ENCODE measurements at regions not wholly inside any gene's neighbourhood (a gene's known extent, or its start where the extent isn't known, plus 50 kb on each side); places are given as distances from the start of the nearest gene placed in this dataset.
"Not testable (repeated sequence)": the region's sequence is repeated elsewhere in the genome, so short reads cannot be mapped to it uniquely, and the experiment has no call there.

DNA sequence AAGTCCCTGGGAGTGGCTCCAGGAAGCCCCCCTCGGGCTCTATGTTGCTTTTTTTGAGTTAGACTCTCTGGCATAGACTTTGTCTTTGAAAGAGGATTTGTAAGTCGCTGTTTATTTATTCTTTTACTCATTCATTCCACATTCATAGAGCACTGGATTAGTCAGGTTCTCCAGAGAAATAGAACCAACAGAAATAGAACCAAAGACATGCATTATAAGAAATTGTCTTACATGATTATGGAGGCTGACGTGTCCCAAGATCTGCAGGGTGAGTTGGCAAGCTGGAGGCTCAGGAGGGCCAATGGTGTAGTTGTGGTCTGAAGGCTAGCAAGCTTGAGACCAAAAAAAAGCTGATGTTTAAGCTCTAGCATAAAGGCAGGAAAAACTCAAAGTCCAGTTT lies 98.3 kb upstream of the CHD6 start:
- no peak for TF ChIP-seq ZFX (IDR thresholded peaks at IDR 0.05; ENCODE audit: borderline replicate concordance)
- TF ChIP-seq, protein P1, sequence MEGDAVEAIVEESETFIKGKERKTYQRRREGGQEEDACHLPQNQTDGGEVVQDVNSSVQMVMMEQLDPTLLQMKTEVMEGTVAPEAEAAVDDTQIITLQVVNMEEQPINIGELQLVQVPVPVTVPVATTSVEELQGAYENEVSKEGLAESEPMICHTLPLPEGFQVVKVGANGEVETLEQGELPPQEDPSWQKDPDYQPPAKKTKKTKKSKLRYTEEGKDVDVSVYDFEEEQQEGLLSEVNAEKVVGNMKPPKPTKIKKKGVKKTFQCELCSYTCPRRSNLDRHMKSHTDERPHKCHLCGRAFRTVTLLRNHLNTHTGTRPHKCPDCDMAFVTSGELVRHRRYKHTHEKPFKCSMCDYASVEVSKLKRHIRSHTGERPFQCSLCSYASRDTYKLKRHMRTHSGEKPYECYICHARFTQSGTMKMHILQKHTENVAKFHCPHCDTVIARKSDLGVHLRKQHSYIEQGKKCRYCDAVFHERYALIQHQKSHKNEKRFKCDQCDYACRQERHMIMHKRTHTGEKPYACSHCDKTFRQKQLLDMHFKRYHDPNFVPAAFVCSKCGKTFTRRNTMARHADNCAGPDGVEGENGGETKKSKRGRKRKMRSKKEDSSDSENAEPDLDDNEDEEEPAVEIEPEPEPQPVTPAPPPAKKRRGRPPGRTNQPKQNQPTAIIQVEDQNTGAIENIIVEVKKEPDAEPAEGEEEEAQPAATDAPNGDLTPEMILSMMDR (IDR thresholded peaks at IDR 0.05): no peak
- no peak overlapping the region for H3K27ac ChIP-seq

DNA sequence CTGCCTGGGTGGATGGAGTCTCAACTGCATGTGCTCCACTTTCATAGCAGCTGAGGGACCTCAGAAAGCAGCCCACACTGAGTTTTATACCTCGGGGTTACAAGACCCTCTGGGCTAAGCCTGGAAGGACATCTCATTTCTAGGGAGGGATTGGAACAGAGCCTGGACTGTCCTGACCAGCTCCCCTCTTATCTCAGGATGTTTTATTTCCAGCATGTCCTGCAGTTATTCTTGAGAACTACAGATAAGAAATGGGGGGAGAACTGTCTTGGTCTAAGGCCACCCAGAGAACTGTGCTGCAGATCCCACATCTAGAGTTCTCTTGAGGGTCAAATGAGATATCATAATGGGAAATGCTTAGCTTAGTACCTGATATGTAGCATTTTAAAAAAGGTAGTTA lies 97.3 kb upstream of the CHD6 start:
- H3K27ac ChIP-seq: no peak overlapping the region
- TF ChIP-seq, protein P1 (IDR thresholded peaks at IDR 0.05): no peak
- no peak for TF ChIP-seq ZFX (IDR thresholded peaks at IDR 0.05; ENCODE audit: borderline replicate concordance)

DNA sequence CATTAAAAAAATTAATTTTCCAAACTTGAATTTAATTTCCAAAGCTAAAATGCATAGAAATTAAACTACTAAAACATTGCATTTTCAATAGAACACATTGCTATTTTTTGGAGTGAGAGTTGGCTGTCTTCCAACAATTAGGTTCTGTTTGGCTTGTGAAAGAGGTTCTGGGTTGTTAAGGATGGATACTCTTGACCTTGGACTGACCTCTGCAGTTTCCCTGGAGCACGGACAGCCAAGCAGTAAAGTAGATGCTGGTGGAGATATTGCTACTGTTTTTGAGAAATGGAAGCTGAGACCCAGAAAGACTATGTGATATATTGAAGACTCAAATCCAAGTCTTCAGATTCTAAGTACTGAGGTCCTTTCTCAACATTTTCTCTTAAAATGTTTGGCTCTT lies 95.9 kb upstream of the CHD6 start:
- no peak for TF ChIP-seq ZFX (IDR thresholded peaks at IDR 0.05; ENCODE audit: borderline replicate concordance)
- TF ChIP-seq, protein P1 (IDR thresholded peaks at IDR 0.05): no peak
- no peak overlapping the region for H3K27ac ChIP-seq

DNA sequence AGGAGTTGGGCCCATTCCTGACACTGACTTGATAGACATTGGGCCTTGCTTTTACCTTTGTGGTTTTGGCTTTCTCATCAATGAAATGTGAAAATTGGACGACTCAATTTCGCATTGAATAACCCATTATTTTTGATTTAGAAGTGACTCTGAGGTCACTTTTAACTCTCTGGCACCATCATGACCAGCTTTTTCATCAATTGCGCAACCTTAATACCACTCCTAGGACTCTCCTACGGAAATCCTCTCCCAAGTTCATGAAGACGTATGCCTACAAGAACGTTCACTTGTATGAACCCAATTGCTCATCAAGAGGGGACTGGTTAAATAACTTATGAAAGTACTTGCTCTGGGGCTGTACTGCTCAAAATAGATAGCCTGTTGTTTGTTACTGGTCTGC lies 86.7 kb upstream of the CHD6 start:
- H3K27ac ChIP-seq: no peak overlapping the region
- no peak for TF ChIP-seq ZFX (IDR thresholded peaks at IDR 0.05; ENCODE audit: borderline replicate concordance)
- TF ChIP-seq, protein P1 (IDR thresholded peaks at IDR 0.05): no peak

DNA sequence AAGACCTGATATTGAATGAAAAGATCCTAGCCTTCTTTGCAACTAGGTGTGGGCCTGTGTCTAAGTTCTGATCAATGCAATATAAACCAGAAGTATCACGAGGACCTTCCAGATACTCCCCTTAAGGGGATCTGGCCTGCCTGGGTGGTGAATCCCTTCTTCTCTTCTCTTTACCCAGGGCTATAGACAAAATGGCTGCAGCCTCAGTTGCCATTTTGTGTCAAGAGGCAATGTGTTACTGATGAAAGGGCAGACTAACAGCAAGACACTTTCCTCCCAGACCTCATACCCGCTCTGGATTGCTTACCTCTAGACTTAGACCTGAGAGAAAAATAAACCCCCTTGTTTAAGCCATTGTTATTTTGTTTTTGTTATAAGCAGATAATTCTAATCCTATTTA lies 84.5 kb upstream of the CHD6 start:
- TF ChIP-seq, protein P1 (IDR thresholded peaks at IDR 0.05): no peak
- TF ChIP-seq ZFX (IDR thresholded peaks at IDR 0.05; ENCODE audit: borderline replicate concordance): no peak
- no peak overlapping the region for H3K27ac ChIP-seq

DNA sequence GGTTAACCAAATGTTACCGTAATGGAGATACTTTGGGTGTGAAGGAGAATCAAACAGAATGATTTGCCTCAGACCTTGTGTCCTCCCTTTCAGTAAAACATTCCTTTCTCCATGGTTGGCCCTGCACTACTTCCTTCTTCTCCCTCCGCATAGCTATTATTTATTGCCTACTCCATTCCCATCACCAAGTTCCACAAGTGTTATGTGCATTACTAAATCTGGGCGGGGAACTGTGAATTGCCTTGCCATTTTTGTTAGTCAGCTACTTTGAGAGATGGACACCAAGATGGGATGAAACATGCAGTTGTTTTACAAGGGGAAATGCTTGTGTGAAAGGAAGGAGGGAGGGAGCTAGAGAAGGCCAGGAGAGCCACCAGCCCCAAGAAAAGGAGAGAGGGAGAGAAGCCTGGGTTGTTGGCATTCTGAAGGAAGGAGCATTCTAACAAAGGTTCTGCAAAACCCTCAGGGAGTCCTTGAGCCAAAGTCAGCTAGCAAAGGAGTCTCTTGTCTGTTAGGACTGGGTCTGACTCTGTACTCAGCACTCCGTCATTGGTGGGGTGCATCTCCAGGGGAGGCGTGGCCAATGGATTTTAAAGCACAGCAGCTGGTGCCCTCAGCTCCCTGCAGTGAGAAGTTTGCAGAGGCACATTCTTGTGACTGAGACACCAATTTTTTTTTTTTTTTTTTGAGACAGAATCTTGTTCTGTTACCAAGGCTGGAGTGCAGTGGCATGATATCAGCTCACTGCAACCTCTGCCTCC lies 83.6 kb upstream of the CHD6 start:
- TF ChIP-seq, protein P1 (IDR thresholded peaks at IDR 0.05): no peak
- no peak for TF ChIP-seq ZFX (IDR thresholded peaks at IDR 0.05; ENCODE audit: borderline replicate concordance)
- H3K27ac ChIP-seq: no peak overlapping the region

DNA sequence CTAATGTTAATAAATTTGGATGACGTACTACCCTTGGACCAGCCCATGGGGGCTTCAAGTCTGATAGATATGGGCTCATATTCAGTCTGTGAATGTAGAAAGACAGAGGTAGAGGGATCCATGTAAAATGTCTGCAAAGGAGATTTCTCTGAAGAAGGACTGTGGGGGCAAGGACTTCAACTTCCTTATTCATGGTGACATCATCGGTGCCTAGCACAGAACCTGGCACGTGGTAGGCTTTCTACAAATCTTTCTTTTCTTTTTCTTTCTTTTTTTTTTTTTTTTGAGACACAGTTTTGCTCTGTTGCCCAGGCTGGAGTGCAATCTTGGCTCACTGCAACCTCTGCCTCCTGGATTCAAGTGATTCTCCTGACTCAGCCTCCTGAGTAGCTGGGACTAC lies 81.5 kb upstream of the CHD6 start:
- H3K27ac ChIP-seq: not testable (repeated sequence)

All from 22Rv1 (cell line).